ENCODE measurements at regions not wholly inside any gene's neighbourhood (a gene's known extent, or its start where the extent isn't known, plus 50 kb on each side); places are given as distances from the start of the nearest gene placed in this dataset.

GRCh38 chr2:7449298-7449697 is 532.1 kb downstream of the RNF144A start:
- Histone ChIP-seq H3K4me1 (no peaks in the 10 kb centered on the region), H3K27ac (no peak overlapping the region), H3K4me2 (no peak overlapping the region), H3K9me3 (no peaks in the 10 kb centered on the region), H3K4me3 (no peak overlapping the region)
- ChIA-PET CTCF (no interaction called here), POLR2A (no interaction called here)
- TF ChIP-seq HEYL (CRISPR knock-in tag; IDR thresholded peaks at IDR 0.05) = no peak
- peak; percentile 61 for FAIRE-seq
- no peak for ATAC-seq
- no peak for DNase-seq (ENCODE audit: low read depth in 1 of 2, low spot score in 1 of 2)

- no peak for DNase-seq (ENCODE audit: low read depth in 1 of 2, low spot score in 1 of 2)
- ChIA-PET CTCF (no interaction called here), POLR2A (no interaction called here)
- no peak overlapping the region for H3K4me3 ChIP-seq
- H3K4me2 ChIP-seq = no peak overlapping the region
- TF ChIP-seq EP300 (IDR thresholded peaks at IDR 0.05) (no peak), BHLHE40 (IDR thresholded peaks at IDR 0.05; ENCODE audit: low read depth, low read length) (no peak), HEYL (CRISPR knock-in tag; IDR thresholded peaks at IDR 0.05) (no peak), PBX3 (IDR thresholded peaks at IDR 0.05) (no peak), BCL3 (IDR thresholded peaks at IDR 0.05) (no peak), HMGXB4 (CRISPR knock-in tag; IDR thresholded peaks at IDR 0.05; ENCODE audit: borderline replicate concordance) (no peak), POLR2A (IDR thresholded peaks at IDR 0.05; ENCODE audit: low read length) (no peak), HOXB13 (CRISPR knock-in tag; IDR thresholded peaks at IDR 0.05; ENCODE audit: low read depth) (no peak), PHF8 (IDR thresholded peaks at IDR 0.05; ENCODE audit: borderline replicate concordance, low read depth) (no peak), EHMT2 (IDR thresholded peaks at IDR 0.05; ENCODE audit: low read depth) (no peak)
- no peak for FAIRE-seq
- 7% methylated on average over 8 of the region's 8 CpGs for WGBS (ENCODE audit: missing lambda C conversion rate)
- H3K9me3 ChIP-seq = no peaks in the 10 kb centered on the region
- H3K4me1 ChIP-seq = no peaks in the 10 kb centered on the region
- H3K27ac ChIP-seq = no peak overlapping the region
- ATAC-seq = no peak
Observed at GRCh38 chr2:7450188-7450832, 533.1 kb downstream of the RNF144A start.

GRCh38 chr2:7450833-7451190 is 533.6 kb downstream of the RNF144A start:
- no peak for FAIRE-seq
- no peak overlapping the region for H3K4me2 ChIP-seq
- H3K9me3 ChIP-seq = no peaks in the 10 kb centered on the region
- DNase-seq (ENCODE audit: low read depth in 1 of 2, low spot score in 1 of 2) = no peak
- H3K27ac ChIP-seq = no peak overlapping the region
- WGBS (ENCODE audit: missing lambda C conversion rate) = 34% methylated on average over 7 of the region's 7 CpGs
- ATAC-seq = no peak
- H3K4me1 ChIP-seq = no peaks in the 10 kb centered on the region
- CTCF ChIA-PET = interaction anchor here (0.9 kb wide), 1 partner anchor 354 kb away, joined by 3 read pairs; no protein-coding TSS in a partner anchor
- TF ChIP-seq USF2 (IDR thresholded peaks at IDR 0.05) (no peak), NFE2L2 (conservative IDR thresholded peaks at IDR 0.05; ENCODE audit: low read length) (no peak), SMC3 (IDR thresholded peaks at IDR 0.05) (no peak), TP53 (CRISPR knock-in tag; IDR thresholded peaks at IDR 0.05) (no peak), POLR2A (IDR thresholded peaks at IDR 0.05; ENCODE audit: low read length) (no peak), KDM5A (IDR thresholded peaks at IDR 0.05) (no peak), JUNB (IDR thresholded peaks at IDR 0.05) (no peak), SREBF2 (IDR thresholded peaks at IDR 0.05) (no peak), MYC (IDR thresholded peaks at IDR 0.05; ENCODE audit: borderline replicate concordance, low read length) (no peak), KDM1A (IDR thresholded peaks at IDR 0.05; ENCODE audit: low read depth) (no peak), FOXS1 (CRISPR knock-in tag; IDR thresholded peaks at IDR 0.05) (no peak), RFX5 (IDR thresholded peaks at IDR 0.05) (no peak), NR3C1 (IDR thresholded peaks at IDR 0.05) (no peak), HES2 (IDR thresholded peaks at IDR 0.05) (no peak), HEYL (CRISPR knock-in tag; IDR thresholded peaks at IDR 0.05) (no peak), NPAS2 (CRISPR knock-in tag; IDR thresholded peaks at IDR 0.05; ENCODE audit: borderline replicate concordance) (no peak), ESRRA (IDR thresholded peaks at IDR 0.05; ENCODE audit: borderline replicate concordance, low read length) (no peak)
- H3K4me3 ChIP-seq = no peak overlapping the region
- POLR2A ChIA-PET = no interaction called here
